OCI-LY1 (cell line): ENCODE measurements at regions not wholly inside any gene's neighbourhood (a gene's known extent, or its start where the extent isn't known, plus 50 kb on each side); places are given as distances from the start of the nearest gene placed in this dataset.

Experiments used
- EZH2 ChIP-seq: fragments of 200-600 bp; sonication (generic), shearing (Covaris generic); IDR thresholded peaks from 2 replicates; pipeline ENCODE4 v1.8.0; 2017; ENCODE audit warnings: borderline replicate concordance, mixed run types, mild to moderate bottlenecking, antibody characterized with exemption, low read length, moderate library complexity, mixed read lengths
- TF ChIP-seq, protein P1 (sequence below): fragments of 200-600 bp; sonication (generic), shearing (Covaris generic); IDR thresholded peaks from 2 replicates; pipeline ENCODE4 v1.5.1; 2017; ENCODE audit warnings: mild to moderate bottlenecking, antibody characterized with exemption, low read length, moderate library complexity, mixed read lengths

GRCh38 chr19:28245937-28246336 is 967.0 kb downstream of the UQCRFS1 start:
- TF ChIP-seq, protein P1, sequence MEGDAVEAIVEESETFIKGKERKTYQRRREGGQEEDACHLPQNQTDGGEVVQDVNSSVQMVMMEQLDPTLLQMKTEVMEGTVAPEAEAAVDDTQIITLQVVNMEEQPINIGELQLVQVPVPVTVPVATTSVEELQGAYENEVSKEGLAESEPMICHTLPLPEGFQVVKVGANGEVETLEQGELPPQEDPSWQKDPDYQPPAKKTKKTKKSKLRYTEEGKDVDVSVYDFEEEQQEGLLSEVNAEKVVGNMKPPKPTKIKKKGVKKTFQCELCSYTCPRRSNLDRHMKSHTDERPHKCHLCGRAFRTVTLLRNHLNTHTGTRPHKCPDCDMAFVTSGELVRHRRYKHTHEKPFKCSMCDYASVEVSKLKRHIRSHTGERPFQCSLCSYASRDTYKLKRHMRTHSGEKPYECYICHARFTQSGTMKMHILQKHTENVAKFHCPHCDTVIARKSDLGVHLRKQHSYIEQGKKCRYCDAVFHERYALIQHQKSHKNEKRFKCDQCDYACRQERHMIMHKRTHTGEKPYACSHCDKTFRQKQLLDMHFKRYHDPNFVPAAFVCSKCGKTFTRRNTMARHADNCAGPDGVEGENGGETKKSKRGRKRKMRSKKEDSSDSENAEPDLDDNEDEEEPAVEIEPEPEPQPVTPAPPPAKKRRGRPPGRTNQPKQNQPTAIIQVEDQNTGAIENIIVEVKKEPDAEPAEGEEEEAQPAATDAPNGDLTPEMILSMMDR: no peak
- TF ChIP-seq EZH2: no peak
